CD14-positive monocyte (primary cell): ENCODE measurements at regions not wholly inside any gene's neighbourhood (a gene's known extent, or its start where the extent isn't known, plus 50 kb on each side); places are given as distances from the start of the nearest gene placed in this dataset.

Source experiments
- DNase-seq, 3 donors: peaks; one replicate each; pipeline ENCODE4 v3.0.0-alpha.2; 2011 to 2022
- H2AFZ ChIP-seq: 2 replicates; pipeline ENCODE4 v1.6.0; 2012; ENCODE audit warnings: mild to moderate bottlenecking, low read depth, low read length, inconsistent platforms; ENCODE audit not compliant: insufficient read depth, poor library complexity, severe bottlenecking
- H3K27ac ChIP-seq, 2 donors: 1 replicate in 1 of 2; 2 replicates in 1 of 2; pipeline ENCODE4 v1.5.1; 2012 to 2013; ENCODE audit warnings: low read length in 2 of 2, control low read depth in 1 of 2, inconsistent platforms in 1 of 2, low read depth in 1 of 2, mild to moderate bottlenecking in 1 of 2
- H3K27me3 ChIP-seq, 2 donors: one replicate each; pipeline versions ENCODE4 v1.6.0 to v1.6.1; 2011 to 2013; ENCODE audit warnings: low read length in 2 of 2; ENCODE audit not compliant: control insufficient read depth in 2 of 2, insufficient read depth in 2 of 2
- H3K36me3 ChIP-seq, 2 donors: replicated peaks in 1 of 2; 1 replicate in 1 of 2; 2 replicates in 1 of 2; pipeline versions ENCODE4 v1.5.1 to v1.6.1; 2012 to 2013; ENCODE audit warnings: low read length in 2 of 2, control low read depth in 1 of 2, inconsistent platforms in 1 of 2, mild to moderate bottlenecking in 1 of 2; ENCODE audit not compliant: insufficient read depth in 2 of 2, control insufficient read depth in 1 of 2
- H3K4me1 ChIP-seq, 2 donors: 1 replicate in 1 of 2; 2 replicates in 1 of 2; pipeline versions ENCODE4 v1.5.1 to v1.6.1; 2012 to 2013; ENCODE audit warnings: low read length in 2 of 2, control low read depth in 1 of 2, inconsistent platforms in 1 of 2, mild to moderate bottlenecking in 1 of 2, moderate library complexity in 1 of 2; ENCODE audit not compliant: insufficient read depth in 2 of 2, control insufficient read depth in 1 of 2
- H3K4me2 ChIP-seq: replicated peaks from 2 replicates; pipeline ENCODE3; 2012; ENCODE audit warnings: low read length, moderate library complexity, mild to moderate bottlenecking; ENCODE audit not compliant: poor library complexity, severe bottlenecking; ENCODE audit errors: extremely low read depth
- H3K4me3 ChIP-seq, 3 experiments: fragments of 200-600 bp in 1 of 3; sonication (generic) in 1 of 3; replicated peaks in 1 of 3; 1 replicate in 2 of 3; 2 replicates in 1 of 3; pipeline ENCODE4 v1.5.1; 2011 to 2013; ENCODE audit warnings: low read length in 3 of 3, mild to moderate bottlenecking in 3 of 3, control low read depth in 2 of 3, low read depth in 2 of 3, inconsistent platforms in 1 of 3, moderate library complexity in 1 of 3
- H3K79me2 ChIP-seq: 2 replicates; pipeline ENCODE4 v1.6.0; 2012; ENCODE audit warnings: mild to moderate bottlenecking, control low read depth, inconsistent platforms, low read length, moderate library complexity; ENCODE audit not compliant: insufficient read depth
- H3K9ac ChIP-seq: 2 replicates; pipeline ENCODE4 v1.6.0; 2017; ENCODE audit warnings: low read length, mild to moderate bottlenecking; ENCODE audit not compliant: insufficient read depth, poor library complexity, severe bottlenecking
- H3K9me3 ChIP-seq, 2 donors: replicated peaks in 1 of 2; 1 replicate in 1 of 2; 2 replicates in 1 of 2; pipeline versions ENCODE4 v1.5.1 to v1.6.1; 2012 to 2013; ENCODE audit warnings: low read length in 2 of 2, control low read depth in 1 of 2; ENCODE audit not compliant: control insufficient read depth in 1 of 2, insufficient read depth in 1 of 2
- H4K20me1 ChIP-seq: 2 replicates; pipeline ENCODE4 v1.6.0; 2012; ENCODE audit warnings: mild to moderate bottlenecking, low read length, control low read depth, moderate library complexity; ENCODE audit not compliant: insufficient read depth
- H3K27ac Mint-ChIP-seq, 7 donors: one replicate each; pipeline ENCODE4 v1.8.0; 2020; ENCODE audit warnings: mild to moderate bottlenecking in 7 of 7, mixed read lengths in 7 of 7, moderate library complexity in 6 of 7, inconsistent platforms in 2 of 7
- H3K27me3 Mint-ChIP-seq, 3 donors: one replicate each; pipeline ENCODE4 v1.8.0; 2021 to 2022; ENCODE audit warnings: low read depth in 3 of 3, mild to moderate bottlenecking in 3 of 3, mixed read lengths in 3 of 3, moderate library complexity in 3 of 3, inconsistent platforms in 1 of 3
- H3K36me3 Mint-ChIP-seq, 2 donors: one replicate each; pipeline ENCODE4 v1.8.0; 2020; ENCODE audit warnings: mixed read lengths in 2 of 2, inconsistent platforms in 1 of 2, mild to moderate bottlenecking in 1 of 2
- H3K4me1 Mint-ChIP-seq: one replicate; pipeline ENCODE4 v1.8.0; 2020; ENCODE audit warnings: mild to moderate bottlenecking, mixed read lengths
- H3K4me3 Mint-ChIP-seq, 2 donors: one replicate each; pipeline ENCODE4 v1.8.0; 2020; ENCODE audit warnings: mild to moderate bottlenecking in 2 of 2, mixed read lengths in 2 of 2, moderate library complexity in 1 of 2
- H3K9me3 Mint-ChIP-seq, 7 donors: one replicate each; pipeline ENCODE4 v1.8.0; 2020 to 2022; ENCODE audit warnings: mixed read lengths in 7 of 7, mild to moderate bottlenecking in 6 of 7, moderate library complexity in 6 of 7, inconsistent platforms in 2 of 7
- CTCF ChIP-seq: fragments of 200-600 bp; IDR thresholded peaks from one replicate; pipeline ENCODE4 v1.8.0; 2022; ENCODE audit warnings: antibody characterized with exemption, mild to moderate bottlenecking
- WGBS: methylation state at CpG from one replicate; pipeline ENCODE4 v1.1.5; 2013; ENCODE audit warnings: missing lambda C conversion rate; ENCODE audit not compliant: insufficient coverage; 5-methylcytosine and 5-hydroxymethylcytosine counted together
- intact Hi-C, 2 donors: fragments of 100-400 bp; cut with micrococcal nuclease; formaldehyde crosslinking; loops; one replicate each; pipeline versions ENCODE4 v1.15.0 to v1.15.1; 2023

- TF ChIP-seq CTCF = no peak
- H3K27me3 Mint-ChIP-seq = peaks cover 0 to 2% (median 0%) of the 10 kb centered on the region in 3 donors
- Histone ChIP-seq H3K79me2 (no peaks in the 10 kb centered on the region), H4K20me1 (no peaks in the 10 kb centered on the region), H3K9ac (no peak overlapping the region), H3K4me1 (no peaks in the 10 kb centered on the region), H3K4me2 (no peak overlapping the region), H3K9me3 (no peaks in the 10 kb centered on the region), H3K4me3 (no peak overlapping the region), H3K27me3 (no peaks in the 10 kb centered on the region), H3K36me3 (no peaks in the 10 kb centered on the region), H2AFZ (no peak overlapping the region), H3K27ac (no peak overlapping the region)
- peaks cover 0 to 3% (median 0%) of the 10 kb centered on the region in 7 donors for H3K9me3 Mint-ChIP-seq
- H3K27ac Mint-ChIP-seq = no peak overlapping the region
- H3K4me3 Mint-ChIP-seq = no peak overlapping the region
- H3K4me1 Mint-ChIP-seq = peaks cover 2% of the 10 kb centered on the region
- no peaks in the 10 kb centered on the region for H3K36me3 Mint-ChIP-seq
- DNase-seq = no peak
- intact Hi-C loops = loop anchor here in 1 of 2 donors (10.0 kb wide), 1 partner anchor 268 kb away; no protein-coding TSS in a partner anchor
- 100% methylated on average over 2 of the region's 3 CpGs for WGBS
These were observed 584.4 kb downstream of the PDCD6IP start for GRCh38 chr3:34382859-34383258.

GRCh38 chr3:34386309-34386708 lies 587.9 kb downstream of the PDCD6IP start:
- Histone ChIP-seq H3K27me3 (no peaks in the 10 kb centered on the region), H3K79me2 (no peaks in the 10 kb centered on the region), H3K4me2 (no peak overlapping the region), H3K4me1 (no peaks in the 10 kb centered on the region), H3K36me3 (no peaks in the 10 kb centered on the region), H3K9ac (no peak overlapping the region), H3K9me3 (no peaks in the 10 kb centered on the region), H3K27ac (no peak overlapping the region), H4K20me1 (no peaks in the 10 kb centered on the region), H2AFZ (no peak overlapping the region), H3K4me3 (no peak overlapping the region)
- Mint-ChIP-seq H3K9me3 (peaks cover 0 to 3% (median 0%) of the 10 kb centered on the region in 7 donors), H3K27ac (no peak overlapping the region), H3K36me3 (no peaks in the 10 kb centered on the region), H3K27me3 (peaks cover 0 to 3% (median 0%) of the 10 kb centered on the region in 3 donors), H3K4me3 (no peak overlapping the region), H3K4me1 (no peaks in the 10 kb centered on the region)
- no peak for DNase-seq
- intact Hi-C loops = loop anchor here in 1 of 2 donors (10.0 kb wide), 1 partner anchor 272 kb away; no protein-coding TSS in a partner anchor
- no peak for TF ChIP-seq CTCF
